Mucosa of stomach (tissue), 1 donor: ENCODE measurements at regions not wholly inside any gene's neighbourhood (a gene's known extent, or its start where the extent isn't known, plus 50 kb on each side); places are given as distances from the start of the nearest gene placed in this dataset.
"Not testable (repeated sequence)": the region's sequence is repeated elsewhere in the genome, so short reads cannot be mapped to it uniquely, and the experiment has no call there.

Source experiments
- H3K27me3 ChIP-seq: one replicate; pipeline ENCODE4 v1.7.0; 2013; ENCODE audit warnings: mild to moderate bottlenecking, low read length; ENCODE audit not compliant: control insufficient read depth, insufficient read depth
- H3K36me3 ChIP-seq: one replicate; pipeline ENCODE4 v1.7.0; 2013; ENCODE audit warnings: low read length; ENCODE audit not compliant: control insufficient read depth, insufficient read depth
- H3K4me1 ChIP-seq: one replicate; pipeline ENCODE4 v1.7.0; 2013; ENCODE audit warnings: mild to moderate bottlenecking, low read length; ENCODE audit not compliant: control insufficient read depth, insufficient read depth
- H3K4me3 ChIP-seq: one replicate; pipeline ENCODE4 v1.7.0; 2013; ENCODE audit warnings: low read length
- H3K9ac ChIP-seq: one replicate; pipeline ENCODE4 v1.7.0; 2013; ENCODE audit warnings: mild to moderate bottlenecking, low read length, moderate library complexity
- H3K9me3 ChIP-seq: one replicate; pipeline ENCODE4 v1.7.0; 2013; ENCODE audit warnings: mild to moderate bottlenecking, low read length, moderate library complexity; ENCODE audit not compliant: control insufficient read depth
- donor health status: Pancreatic carcinoma.

DNA sequence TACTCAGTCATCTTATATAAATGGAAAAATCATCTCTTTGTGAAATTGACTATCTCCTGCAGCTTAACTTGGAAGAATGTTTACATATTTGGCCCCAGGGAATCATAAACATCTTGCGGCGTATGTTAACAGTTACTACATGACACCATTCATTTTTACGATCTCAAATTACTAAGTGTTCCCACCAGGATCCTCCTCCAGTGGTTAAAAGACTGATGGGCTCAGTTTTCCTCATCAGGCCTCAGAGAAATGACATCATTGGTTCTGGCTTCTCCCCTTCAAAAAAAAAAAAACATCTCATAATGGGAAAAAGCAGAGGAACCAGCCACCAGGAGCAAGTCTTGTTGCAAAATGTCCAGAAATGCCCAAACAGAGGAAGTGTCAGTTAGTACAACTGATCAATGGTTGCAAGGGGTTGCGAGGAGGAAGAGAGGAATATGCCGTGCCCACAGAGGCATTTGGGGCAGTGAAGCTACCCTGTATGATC is 70.5 kb upstream of the LIPC start:
- no peak overlapping the region for H3K9ac ChIP-seq
- no peaks in the 10 kb centered on the region for H3K36me3 ChIP-seq
- H3K27me3 ChIP-seq: no peaks in the 10 kb centered on the region
- no peaks in the 10 kb centered on the region for H3K4me1 ChIP-seq
- H3K4me3 ChIP-seq: no peak overlapping the region
- H3K9me3 ChIP-seq: no peaks in the 10 kb centered on the region

DNA sequence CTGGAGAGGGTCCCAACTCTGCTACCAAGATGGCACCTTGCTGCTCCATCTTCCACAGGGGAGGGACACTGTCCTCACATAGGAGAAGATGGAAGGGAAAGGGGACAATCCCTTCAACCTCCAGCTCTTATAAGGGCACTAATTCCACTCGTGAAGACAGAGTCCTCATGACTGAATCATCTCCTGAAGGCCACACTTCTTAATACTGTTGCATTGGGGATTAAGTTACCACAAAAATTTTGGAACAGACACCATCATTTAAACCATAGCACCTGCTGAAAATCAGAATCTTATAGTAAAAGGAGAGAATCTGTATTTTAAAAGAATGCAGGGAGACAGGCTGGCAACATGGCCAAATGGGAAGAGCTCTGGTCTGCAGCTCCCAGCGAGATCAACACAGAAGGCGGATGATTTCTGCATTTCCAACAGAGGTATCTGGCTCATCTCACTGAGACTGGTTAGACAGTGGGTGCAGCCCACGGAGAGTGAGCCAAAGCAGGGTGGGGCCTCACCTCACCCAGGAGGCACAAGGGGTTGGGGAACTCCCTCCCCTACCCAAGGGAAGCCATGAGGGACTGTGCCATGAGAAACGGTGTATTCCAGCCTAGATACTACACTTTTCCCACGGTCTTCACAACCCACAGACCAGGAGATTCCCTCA is 69.4 kb upstream of the LIPC start:
- H3K4me3 ChIP-seq: no peak overlapping the region
- H3K9ac ChIP-seq: no peak overlapping the region
- no peaks in the 10 kb centered on the region for H3K36me3 ChIP-seq
- H3K27me3 ChIP-seq: no peaks in the 10 kb centered on the region
- no peaks in the 10 kb centered on the region for H3K4me1 ChIP-seq
- H3K9me3 ChIP-seq: no peaks in the 10 kb centered on the region

DNA sequence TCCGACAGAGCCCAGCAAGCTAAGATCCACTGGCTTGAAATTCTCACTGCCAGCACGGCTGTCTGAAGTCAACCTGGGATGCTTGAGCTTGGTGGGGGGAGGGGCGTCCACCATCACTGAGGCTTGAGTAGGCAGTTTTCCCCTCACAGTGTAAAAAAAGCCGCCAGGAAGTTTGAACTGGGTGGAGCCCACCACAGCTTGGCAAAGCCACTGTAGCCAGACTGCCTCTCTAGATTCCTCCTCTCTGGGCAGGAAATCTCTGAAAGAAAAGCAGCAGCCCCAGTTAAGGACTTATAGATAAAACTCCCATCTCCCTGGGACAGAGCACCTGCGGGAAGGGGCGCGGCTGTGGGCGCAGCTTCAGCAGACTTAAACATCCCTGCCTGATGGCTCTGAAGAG is 68.7 kb upstream of the LIPC start:
- H3K9me3 ChIP-seq, H3K4me3 ChIP-seq, H3K27me3 ChIP-seq, H3K4me1 ChIP-seq, H3K9ac ChIP-seq, H3K36me3 ChIP-seq: not testable (repeated sequence)

DNA sequence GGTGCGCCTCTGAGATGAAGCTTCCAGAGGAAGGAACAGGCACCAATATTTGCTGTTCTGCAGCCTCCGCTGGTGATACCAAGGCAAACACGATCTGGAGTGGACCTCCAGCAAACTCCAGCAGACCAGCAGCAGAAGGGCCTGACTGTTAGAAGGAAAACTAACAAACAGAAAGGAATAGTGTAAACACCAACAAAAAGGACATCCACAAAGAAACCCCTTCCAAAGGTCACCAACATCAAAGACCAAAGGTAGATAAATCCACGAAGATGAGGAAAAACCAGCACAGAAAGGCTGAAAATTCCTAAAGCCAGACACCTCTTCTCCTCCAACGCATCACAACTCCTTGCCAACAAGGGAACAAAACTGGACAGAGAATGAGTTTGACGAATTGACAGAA is 68.1 kb upstream of the LIPC start:
- H3K36me3 ChIP-seq, H3K4me1 ChIP-seq, H3K27me3 ChIP-seq, H3K9ac ChIP-seq, H3K4me3 ChIP-seq, H3K9me3 ChIP-seq: not testable (repeated sequence)

DNA sequence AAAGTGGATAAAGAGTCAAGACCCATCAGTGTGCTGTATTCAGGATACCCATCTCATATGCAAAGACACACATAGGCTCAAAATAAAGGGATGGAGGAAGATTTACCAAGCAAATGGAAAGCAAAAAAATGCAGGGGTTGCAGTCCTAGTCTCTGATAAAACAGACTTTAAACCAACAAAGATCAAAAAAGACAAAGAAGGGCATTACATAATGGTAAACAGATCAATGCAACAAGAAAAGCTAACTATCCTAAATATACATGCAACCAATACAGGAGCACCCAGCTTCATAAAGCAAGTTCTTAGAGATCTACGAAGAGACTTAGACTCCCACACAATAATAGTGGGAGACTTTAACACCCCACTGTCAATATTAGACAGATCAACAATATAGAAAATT is 66.7 kb upstream of the LIPC start:
- H3K9me3 ChIP-seq, H3K36me3 ChIP-seq, H3K27me3 ChIP-seq, H3K9ac ChIP-seq, H3K4me3 ChIP-seq, H3K4me1 ChIP-seq: not testable (repeated sequence)

DNA sequence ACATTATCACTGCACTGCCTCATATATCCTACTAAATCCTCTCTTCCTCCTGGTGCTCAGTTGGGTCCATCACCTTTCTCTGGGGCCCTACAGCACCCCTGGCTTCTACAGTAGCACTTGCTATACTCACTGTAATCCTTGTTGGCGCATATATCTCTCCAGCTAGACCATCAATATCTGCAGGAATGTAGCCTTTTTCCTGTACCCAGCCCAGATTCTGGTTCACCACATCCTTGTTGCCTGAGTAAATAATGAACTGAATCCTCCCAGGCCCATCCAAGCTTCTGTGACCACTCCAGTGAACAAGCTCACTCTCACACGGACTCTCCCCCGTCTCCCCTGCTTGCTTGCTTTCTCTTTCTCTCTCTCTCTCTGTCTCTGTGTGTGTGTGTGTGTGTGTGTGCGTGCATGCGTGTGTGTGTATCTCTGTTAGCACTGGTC is 62.5 kb upstream of the LIPC start:
- Histone ChIP-seq H3K9me3 (no peaks in the 10 kb centered on the region), H3K36me3 (no peaks in the 10 kb centered on the region), H3K4me1 (no peaks in the 10 kb centered on the region), H3K9ac (no peak overlapping the region), H3K27me3 (no peaks in the 10 kb centered on the region), H3K4me3 (no peak overlapping the region)

DNA sequence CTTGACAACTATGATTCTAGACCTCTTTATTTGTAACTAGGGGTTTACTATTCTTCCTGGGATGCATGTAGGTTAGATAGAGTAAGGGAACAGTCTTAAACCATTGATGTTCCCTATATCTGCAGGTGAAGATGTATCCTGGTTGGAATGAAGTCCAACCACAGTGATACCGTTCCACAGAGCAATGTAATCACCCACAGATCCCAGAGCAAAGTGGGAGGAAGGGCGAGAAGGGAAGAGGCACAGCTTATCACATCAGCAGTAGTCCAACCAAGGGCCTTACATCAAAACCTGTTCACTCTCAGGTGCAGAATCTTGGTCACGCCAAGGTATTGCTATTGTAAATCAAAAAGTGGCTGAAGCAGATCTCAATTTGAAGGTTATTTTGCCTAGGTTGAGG is 61.8 kb upstream of the LIPC start:
- no peak overlapping the region for H3K9ac ChIP-seq
- H3K36me3 ChIP-seq: no peaks in the 10 kb centered on the region
- H3K27me3 ChIP-seq: no peaks in the 10 kb centered on the region
- no peaks in the 10 kb centered on the region for H3K9me3 ChIP-seq
- no peaks in the 10 kb centered on the region for H3K4me1 ChIP-seq
- no peak overlapping the region for H3K4me3 ChIP-seq

DNA sequence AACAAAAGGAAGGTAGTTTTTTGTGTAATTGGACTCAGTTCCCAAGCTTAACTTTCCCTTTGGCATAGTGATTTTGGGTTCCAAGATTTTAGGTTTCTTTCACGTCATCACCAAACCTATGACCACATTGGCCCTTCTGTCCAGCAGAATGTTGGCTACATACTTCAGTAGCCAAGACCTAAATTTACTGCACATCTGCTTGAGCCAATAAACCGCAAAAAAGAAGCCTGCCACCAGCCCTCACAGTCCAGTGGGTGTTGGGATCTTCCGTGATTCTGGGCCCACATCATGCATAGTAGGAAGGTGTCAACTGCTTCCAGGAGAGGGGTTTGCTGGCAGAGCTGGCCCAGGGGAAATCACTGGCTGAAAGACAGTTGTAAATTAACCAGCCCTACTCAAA is 57.6 kb upstream of the LIPC start:
- no peaks in the 10 kb centered on the region for H3K9me3 ChIP-seq
- no peaks in the 10 kb centered on the region for H3K36me3 ChIP-seq

DNA sequence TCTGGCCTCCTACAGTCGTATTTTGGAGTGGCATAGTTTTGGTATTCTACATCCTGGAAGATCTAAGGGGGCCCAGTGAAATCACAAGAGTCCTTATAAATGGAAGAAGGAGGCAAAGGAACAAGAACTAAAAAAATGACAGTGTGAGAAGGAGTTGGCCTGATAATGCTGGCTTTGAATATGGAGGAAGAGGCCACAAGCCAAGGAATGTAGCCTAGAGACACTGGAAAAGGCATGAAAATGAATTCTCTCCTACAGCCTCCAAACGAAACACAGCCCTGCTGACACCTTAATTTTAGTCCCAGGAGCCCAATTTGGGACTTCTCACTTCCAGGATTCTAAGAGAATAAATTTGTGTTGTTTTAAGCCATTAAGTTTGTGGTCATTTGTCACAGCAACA is 54.6 kb upstream of the LIPC start:
- Histone ChIP-seq H3K27me3 (no peaks in the 10 kb centered on the region), H3K9ac (no peak overlapping the region), H3K9me3 (no peaks in the 10 kb centered on the region), H3K4me3 (no peak overlapping the region), H3K36me3 (no peaks in the 10 kb centered on the region), H3K4me1 (no peaks in the 10 kb centered on the region)

More for the DNA sequence above, 57.6 kb upstream of the LIPC start:
- no peaks in the 10 kb centered on the region for H3K4me1 ChIP-seq
- no peak overlapping the region for H3K9ac ChIP-seq
- no peak overlapping the region for H3K4me3 ChIP-seq
- no peaks in the 10 kb centered on the region for H3K27me3 ChIP-seq

DNA sequence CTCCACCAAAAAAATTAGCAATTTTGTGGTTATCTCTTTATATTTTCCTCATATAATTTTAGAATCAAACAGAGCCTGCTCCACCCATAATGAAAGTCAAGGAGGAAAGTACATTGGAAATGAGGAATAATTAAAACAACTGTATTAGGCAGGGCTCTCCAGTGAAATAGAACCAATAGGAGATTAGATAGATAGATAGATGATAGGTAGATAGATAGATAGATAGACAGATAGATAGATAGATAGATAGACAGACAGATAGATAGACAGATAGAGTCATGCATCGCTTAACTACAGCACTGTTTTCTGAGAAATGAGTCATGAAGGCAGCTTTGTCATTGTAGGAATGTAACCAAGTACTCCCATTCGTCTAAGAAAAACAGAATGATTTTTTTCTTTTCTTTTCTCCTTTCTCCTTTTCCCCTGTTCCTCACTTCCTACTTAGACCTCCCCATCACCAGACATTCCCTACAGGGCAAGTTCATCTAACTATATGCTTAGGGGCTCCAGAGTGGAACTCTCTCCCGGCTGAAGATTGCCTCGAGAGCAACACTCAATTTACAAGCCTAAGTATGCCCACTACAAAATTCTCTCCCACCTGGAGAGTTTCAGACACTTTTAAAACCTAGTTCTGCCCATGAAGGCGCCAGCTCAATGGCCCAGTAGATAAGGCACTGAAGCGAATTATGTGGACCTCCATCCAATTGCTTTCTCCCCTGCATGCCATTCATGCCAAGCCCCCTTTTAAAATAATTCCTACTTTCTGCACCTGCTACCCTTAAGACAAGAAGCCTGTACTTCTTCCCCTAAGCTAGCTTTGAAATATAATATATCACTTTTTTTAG is 53.3 kb upstream of the LIPC start:
- Histone ChIP-seq H3K4me3 (no peak overlapping the region), H3K27me3 (no peaks in the 10 kb centered on the region), H3K4me1 (no peaks in the 10 kb centered on the region), H3K9me3 (no peaks in the 10 kb centered on the region), H3K9ac (no peak overlapping the region), H3K36me3 (no peaks in the 10 kb centered on the region)

DNA sequence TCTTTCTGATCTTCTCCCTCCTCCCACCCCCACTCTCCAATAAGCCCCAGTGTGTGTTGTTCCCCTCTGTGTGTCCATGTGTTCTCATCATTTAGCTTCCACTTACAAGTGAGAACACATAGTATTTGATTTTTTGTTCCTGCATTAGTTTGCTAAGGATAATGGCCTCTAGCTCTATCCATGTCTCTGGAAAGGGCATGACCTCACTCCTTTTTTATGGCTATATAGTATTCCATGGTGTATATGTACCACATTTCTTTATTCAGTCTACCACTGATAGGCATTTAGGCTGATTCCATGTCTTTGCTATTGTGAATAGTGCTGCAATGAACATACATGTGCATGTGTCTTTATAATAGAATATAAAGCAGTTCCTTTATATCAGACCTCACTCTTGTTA is 52.3 kb upstream of the LIPC start:
- not testable (repeated sequence) for H3K9ac ChIP-seq, H3K9me3 ChIP-seq, H3K4me3 ChIP-seq, H3K4me1 ChIP-seq, H3K36me3 ChIP-seq, H3K27me3 ChIP-seq

DNA sequence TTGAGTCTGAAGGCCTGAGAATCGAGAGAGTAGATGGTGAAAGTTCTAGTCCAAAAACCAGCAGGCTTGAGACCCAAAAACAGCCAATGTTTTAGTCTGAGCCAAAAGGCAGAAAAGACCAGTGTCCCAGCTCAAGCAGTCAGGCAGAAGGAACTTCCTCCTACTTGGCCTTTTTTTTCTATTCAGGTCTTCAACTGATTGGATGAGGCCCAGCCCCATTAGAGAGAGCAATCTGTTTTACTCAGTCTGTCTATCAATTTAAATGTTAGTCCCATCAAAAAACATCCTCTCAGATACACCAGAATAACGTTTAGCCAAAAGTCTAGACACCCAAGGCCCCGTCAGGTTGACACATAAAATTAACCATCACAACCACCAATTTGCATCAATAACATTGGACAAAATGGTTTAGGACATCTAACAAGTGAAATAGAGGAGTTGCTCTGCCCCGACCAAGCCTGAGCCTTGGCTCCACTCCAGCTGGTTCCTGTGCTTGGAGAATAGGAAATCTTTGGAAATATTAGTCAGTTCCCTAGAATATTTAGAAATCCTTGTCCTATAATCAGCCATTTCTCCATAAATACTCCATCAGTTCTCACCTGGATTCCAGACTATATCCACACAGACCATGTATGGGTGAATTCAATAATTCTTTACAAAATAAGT is 51.4 kb upstream of the LIPC start:
- Histone ChIP-seq H3K36me3 (no peaks in the 10 kb centered on the region), H3K9me3 (no peaks in the 10 kb centered on the region), H3K4me1 (no peaks in the 10 kb centered on the region), H3K9ac (no peak overlapping the region), H3K4me3 (no peak overlapping the region), H3K27me3 (no peaks in the 10 kb centered on the region)
